GM11168 (cell line): ENCODE measurements at regions not wholly inside any gene's neighbourhood (a gene's known extent, or its start where the extent isn't known, plus 50 kb on each side); places are given as distances from the start of the nearest gene placed in this dataset.

Experiments used
- in situ Hi-C: fragments of 300-500 bp; cut with MboI; formaldehyde crosslinking; loops from one replicate; pipeline ENCODE4 v1.12.0; 2022; ENCODE audit warnings: low sequenced_read_pairs; ENCODE audit not compliant: unreplicated experiment

DNA sequence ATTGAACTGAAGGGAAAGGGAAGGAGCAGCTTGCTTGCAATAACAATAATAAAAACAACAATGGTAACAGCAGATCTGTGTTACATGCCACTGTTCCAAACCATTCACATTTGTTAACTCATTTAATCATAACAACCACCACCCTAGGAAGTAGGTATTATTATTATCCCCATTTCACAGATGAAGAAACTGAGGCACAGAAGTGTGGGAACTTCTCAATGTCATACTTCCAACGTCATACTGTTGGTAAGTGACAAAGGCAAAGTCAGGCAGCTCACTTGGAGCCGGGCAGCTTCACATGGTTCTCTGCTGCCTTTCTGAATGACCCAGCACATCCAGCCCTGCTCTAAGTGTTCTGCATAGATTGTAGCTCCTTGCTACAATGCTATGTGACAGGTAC, 72.6 kb downstream of the FOXD1 start:
- in situ Hi-C loops: no loop called here

GRCh38 chr5:73375191-73375545, 73.4 kb downstream of the FOXD1 start:
- in situ Hi-C loops: no loop called here

GRCh38 chr5:73374520-73375190, 73.9 kb downstream of the FOXD1 start:
- in situ Hi-C loops: no loop called here

GRCh38 chr5:73373814-73374510, 74.6 kb downstream of the FOXD1 start:
- in situ Hi-C loops: no loop called here

- in situ Hi-C loops: no loop called here
Observed at GRCh38 chr5:73370640-73371583, 77.7 kb downstream of the FOXD1 start.

- in situ Hi-C loops: no loop called here
Observed at GRCh38 chr5:73370095-73370494, 78.5 kb downstream of the FOXD1 start.

DNA sequence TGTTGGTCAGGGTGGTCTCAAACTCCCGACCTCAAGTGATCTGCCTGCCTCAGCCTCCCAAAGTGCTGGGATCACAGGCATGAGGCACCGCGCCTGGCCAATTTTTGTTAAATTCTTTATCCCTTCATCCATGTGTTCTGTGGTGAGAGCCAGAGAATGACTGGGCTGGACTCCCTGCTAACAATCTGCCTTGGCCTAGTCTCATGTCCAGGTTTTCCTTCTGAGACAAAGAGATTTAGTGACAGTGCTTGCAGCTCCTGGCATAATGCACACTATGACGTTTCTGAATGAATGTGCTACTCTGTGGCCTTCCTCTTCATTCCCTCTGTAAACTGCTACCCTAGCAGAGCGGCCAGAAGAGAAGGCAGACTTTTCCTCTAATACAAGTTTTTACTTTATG, 79.3 kb downstream of the FOXD1 start:
- in situ Hi-C loops: no loop called here

GRCh38 chr5:73367650-73368049, 80.9 kb downstream of the FOXD1 start:
- in situ Hi-C loops: no loop called here

DNA sequence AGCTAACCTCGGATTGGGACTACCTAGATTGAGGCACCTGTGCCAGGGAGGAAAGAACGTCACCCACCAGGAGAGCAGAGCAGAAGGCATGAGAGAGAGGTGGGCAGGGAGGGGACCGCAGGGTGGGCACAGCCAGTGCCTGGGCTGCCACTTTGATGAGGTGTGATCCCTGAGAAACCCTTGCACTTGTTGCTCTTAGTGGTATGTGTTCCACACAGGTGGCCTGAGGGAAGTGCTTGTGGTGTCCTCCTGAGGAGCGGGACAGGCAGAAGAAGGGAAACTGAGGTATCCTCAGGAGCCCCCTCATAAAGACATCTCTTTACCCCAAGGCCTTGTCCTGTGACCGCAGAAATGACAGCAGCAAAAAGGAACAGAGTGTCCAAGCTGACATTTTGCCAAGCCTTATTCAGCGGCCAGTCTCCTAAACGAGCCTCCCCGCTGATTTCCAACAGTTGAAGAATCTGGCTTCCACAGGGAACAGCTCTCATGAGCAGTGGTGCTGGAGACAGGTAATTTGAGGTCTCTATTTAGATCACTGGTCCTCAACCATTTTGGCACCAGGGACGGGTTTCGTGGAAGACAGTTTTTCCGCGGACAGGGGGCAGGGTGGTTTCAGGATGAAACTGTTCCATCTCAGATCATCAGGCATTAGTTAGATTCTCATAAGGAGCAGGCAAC, 82.4 kb downstream of the FOXD1 start:
- in situ Hi-C loops: no loop called here

- in situ Hi-C loops: no loop called here
Observed at GRCh38 chr5:73365301-73365853, 83.2 kb downstream of the FOXD1 start.

DNA sequence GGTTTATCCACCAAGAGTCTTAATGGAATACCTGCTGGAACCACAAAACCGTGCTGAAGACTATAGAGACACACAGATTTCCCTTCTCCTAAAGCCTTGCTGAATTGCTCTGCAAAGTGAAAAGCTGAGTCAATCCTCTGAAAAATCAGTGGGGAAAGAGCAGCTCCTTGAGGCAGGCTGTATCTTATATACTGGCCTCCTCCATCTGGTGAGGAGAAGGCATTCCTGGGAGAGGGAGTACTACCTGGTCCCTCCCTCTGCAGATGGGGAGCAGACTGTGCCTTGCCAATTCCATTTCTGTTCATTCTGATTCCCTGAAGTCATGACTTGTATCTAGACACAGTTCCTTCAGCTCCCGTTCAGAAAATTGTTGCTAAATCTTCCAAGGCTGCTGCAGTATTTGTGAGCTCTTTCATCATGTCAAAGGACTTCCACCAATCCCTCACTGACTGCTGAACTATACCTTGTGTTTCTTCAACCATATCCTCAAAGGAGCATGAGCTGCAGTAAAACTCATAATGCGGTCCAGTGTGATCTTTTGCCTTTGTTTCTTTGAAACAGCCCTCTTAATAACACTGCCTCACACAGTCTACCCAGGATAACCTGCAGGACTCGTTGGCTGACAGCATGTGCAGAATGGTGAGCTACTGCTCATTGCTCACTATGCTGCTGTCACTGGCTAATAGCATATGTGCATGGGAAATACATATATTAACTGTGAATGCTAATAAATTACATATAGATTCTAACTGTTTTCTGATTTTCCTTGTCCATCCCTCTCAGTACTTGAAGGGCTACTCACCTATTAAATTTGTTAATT, 84.5 kb downstream of the FOXD1 start:
- in situ Hi-C loops: no loop called here

- in situ Hi-C loops: no loop called here
Observed at GRCh38 chr5:73359395-73359794, 89.2 kb downstream of the FOXD1 start.

DNA sequence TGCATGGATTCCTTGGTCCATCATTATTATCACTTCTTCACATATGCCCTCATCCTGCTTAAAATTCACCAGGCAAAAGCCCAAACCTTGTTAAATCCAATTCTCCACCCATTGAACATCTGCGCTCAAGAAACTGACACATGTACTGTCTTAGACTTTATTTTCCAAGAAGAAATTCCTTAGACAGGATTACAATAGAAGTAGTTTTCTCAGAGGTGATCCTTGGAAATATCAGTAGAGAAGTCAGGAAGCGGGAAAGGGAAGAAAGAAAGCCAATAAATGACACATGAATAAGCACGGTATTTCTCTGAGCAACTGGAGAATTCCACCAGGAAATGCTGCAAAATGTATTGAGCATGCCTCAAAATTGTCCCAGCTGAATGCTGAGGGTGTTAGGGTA, 90.2 kb downstream of the FOXD1 start:
- in situ Hi-C loops: no loop called here

GRCh38 chr5:73357576-73357975, 91.0 kb downstream of the FOXD1 start:
- in situ Hi-C loops: no loop called here

- in situ Hi-C loops: no loop called here
Observed at GRCh38 chr5:73355108-73355507, 93.5 kb downstream of the FOXD1 start.

GRCh38 chr5:73354406-73354805, 94.2 kb downstream of the FOXD1 start:
- in situ Hi-C loops: no loop called here

DNA sequence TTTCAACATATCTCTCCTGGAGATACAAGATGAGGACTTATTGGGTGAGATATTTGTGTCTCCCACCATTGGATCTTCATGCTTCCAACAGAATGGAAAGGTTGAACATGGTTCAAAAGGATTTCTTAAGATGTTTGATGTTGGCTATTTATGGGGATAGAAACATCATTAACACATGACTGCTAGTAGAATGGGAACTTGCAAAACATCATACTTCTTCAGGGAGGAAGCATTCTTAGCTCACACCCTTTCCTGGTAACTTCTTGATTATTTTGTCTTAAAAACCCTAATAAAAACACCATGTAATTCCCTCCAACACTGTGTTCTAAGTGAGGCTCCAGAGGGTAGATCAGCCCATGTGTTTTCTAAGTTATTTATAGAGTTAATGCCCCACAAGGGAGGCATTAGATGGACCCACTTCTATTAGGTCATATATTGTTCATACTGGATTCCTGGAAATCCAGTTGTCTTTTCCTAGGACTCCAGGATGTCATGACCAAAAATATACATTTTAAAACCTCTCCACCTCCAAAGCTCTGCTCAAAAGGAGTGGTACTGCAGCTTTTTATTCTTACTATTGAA, 95.8 kb downstream of the FOXD1 start:
- in situ Hi-C loops: no loop called here

DNA sequence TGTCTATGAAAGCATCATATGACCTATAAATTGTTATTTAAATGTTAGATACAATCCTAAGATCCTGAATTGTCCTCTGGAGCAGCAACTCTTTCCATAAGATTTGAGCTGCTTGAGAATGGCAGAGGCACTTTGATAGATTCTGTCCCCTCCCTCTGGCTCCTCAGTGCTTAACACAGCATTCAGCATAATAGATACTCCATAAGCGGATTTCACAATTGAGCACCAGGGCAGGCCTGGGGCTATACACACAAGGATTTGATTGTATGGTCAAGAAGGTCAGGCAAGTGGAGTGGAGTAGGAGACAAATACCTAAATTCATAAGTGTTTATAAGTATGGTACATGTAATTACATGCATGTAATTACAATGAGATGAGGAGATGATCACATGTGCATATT, 96.3 kb downstream of the FOXD1 start:
- in situ Hi-C loops: no loop called here

GRCh38 chr5:73351593-73351992, 97.0 kb downstream of the FOXD1 start:
- in situ Hi-C loops: no loop called here
